Fibroblast of peridontal ligament (primary cell): ENCODE measurements at regions not wholly inside any gene's neighbourhood (a gene's known extent, or its start where the extent isn't known, plus 50 kb on each side); places are given as distances from the start of the nearest gene placed in this dataset.

Experiments
- DNase-seq: peaks from one replicate; pipeline ENCODE4 v3.0.0-alpha.2; 2010; ENCODE audit errors: extremely low read depth

GRCh38 chr1:104825401-104825800, 1075.7 kb downstream of the AMY1C start:
- DNase-seq: no peak

DNA sequence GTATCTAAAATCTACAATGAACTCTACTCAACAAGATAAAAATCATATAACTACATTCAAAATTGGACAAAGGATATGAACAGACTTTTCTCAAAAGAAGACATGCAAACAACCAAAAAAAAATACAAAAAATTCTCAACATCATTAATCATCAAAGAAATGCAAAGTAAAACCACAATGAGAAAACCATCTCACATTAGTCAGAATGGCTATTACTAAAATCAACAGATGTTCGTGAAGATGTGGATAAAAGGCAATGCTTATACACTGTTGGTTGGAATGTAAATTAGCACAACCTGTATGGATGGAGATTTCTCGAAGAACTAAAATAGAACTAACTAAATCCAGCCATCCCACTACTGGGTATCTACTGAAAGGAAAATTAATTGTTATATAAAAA, 1080.8 kb downstream of the AMY1C start:
- DNase-seq: no peak

DNA sequence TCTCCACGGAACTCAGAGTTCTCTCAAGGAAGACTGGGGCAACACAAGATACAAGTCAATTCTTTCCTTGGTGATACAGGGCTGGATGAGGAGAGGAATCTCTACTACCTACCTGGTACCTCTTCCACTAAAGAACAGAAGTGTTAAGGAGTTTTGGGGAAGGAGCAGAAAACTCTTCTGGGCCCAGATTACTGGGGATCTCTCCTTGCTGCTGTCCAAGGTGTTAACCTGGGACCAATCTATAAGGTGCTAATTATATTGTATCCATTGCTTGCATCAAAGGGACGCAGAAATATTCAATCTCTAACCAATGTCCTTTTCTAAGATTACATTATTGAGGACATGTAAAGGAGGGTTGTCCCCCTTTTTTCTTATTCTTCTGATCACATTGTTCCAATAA, 1102.5 kb downstream of the AMY1C start:
- no peak for DNase-seq

DNA sequence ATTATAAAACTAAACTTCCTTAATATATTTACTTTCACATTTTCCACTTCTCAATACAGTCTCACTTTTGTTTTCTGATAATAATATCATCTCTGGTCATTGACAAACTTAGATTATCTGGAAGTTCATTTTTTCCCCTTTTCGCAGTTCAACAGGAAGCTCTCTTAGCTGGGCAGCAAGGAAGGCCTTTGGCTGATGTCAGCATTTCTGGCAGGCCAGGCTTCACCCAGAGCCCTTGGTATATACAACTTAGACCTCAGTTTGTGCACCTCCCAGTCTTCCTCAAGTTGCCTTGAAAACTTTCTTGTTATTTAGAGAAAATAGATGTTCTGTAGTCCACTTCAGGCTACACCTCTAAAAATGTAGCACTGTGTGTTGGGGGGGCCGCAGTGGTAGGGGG, 1103.6 kb downstream of the AMY1C start:
- DNase-seq: no peak

DNA sequence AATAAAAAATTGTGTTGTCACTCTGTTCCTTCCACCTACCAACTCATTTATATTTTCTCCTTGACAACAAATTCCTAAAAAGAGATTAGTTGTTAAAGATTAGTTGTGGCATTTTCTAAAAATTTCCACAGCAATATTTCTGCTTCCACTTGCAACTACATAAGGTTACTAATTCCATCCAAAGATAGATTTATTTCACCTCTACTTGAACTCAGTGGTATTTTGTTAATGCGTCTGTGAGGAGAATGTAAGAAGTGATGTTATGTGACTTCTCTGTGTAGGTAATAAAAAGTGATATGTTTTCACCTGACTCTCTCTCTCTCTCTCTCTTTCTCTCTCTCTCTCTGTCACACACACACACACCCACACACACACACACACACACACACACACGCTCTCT, 1104.8 kb downstream of the AMY1C start:
- no peak for DNase-seq

DNA sequence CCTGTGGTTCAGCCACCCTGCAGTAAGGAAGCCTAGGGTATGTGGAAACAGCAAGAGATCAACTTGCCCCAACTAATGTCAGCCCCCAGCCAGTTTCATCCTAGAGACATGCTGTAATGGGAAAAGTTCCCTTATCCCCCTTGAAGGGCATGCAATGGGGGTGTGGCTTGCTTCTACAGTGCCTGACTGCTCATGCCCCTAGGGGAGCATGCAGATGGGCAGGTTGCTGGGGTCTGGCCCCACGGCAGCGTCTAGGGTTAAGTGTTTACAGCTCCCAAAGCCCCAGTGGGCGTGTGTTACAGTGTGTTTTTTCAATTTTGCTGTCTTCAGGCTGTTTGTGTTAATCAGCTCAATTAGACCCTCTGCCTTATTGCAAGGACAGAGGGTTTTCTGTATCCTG, 1105.9 kb downstream of the AMY1C start:
- no peak for DNase-seq

- no peak for DNase-seq
Observed at GRCh38 chr1:104856091-104856490, 1106.4 kb downstream of the AMY1C start.

GRCh38 chr1:104856518-104856917, 1106.8 kb downstream of the AMY1C start:
- no peak for DNase-seq

- DNase-seq: no peak
Observed at GRCh38 chr1:104868794-104869193, 1119.1 kb downstream of the AMY1C start.

GRCh38 chr1:104874044-104874443, 1124.3 kb downstream of the AMY1C start:
- DNase-seq: no peak

GRCh38 chr1:104878203-104878909, 1128.7 kb downstream of the AMY1C start:
- DNase-seq: no peak

DNA sequence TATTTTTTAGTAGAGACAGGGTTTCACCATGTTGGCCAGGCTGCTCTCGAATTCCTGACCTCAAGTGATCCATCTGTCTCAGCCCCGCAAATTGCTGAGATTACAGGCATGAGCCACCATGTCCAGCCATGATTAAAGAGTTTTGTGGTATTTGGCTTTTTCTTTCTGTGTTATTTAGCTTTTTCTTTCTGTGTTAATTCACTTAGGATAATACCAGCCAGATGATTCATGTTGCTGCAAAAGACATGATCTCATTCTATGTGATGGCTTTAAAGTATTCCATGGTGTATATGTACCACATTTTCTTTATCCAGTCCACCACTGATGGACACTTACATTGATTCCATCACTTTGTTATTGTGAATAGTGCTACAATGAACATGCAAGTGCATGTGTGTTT, 1135.2 kb downstream of the AMY1C start:
- DNase-seq: no peak

DNA sequence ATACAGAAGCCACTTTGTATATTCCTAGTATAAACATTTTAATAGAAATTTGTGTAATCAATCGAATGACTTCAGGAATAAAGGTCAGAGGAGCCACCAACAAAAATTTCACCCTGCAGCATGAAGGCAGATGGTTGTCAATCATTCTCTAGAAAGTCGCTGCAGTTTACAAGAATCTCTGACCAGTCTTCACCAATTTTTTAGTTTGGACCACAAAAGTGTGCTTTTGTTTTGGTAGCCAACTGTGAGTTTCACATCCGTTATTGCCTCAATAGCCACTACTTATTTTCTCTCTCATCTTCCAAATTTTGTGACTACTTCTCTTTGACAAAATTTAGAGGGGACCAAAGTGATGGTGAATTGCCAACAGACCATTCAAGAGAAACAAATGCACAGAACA, 1155.6 kb downstream of the AMY1C start:
- DNase-seq: no peak

- no peak for DNase-seq
Observed at GRCh38 chr1:104906141-104906540, 1156.4 kb downstream of the AMY1C start.

- no peak for DNase-seq
Observed at GRCh38 chr1:104919188-104919587, 1169.5 kb downstream of the AMY1C start.

GRCh38 chr1:104921525-104921924, 1171.8 kb downstream of the AMY1C start:
- DNase-seq: no peak

- DNase-seq: no peak
Observed at GRCh38 chr1:104923075-104923474, 1173.4 kb downstream of the AMY1C start.

DNA sequence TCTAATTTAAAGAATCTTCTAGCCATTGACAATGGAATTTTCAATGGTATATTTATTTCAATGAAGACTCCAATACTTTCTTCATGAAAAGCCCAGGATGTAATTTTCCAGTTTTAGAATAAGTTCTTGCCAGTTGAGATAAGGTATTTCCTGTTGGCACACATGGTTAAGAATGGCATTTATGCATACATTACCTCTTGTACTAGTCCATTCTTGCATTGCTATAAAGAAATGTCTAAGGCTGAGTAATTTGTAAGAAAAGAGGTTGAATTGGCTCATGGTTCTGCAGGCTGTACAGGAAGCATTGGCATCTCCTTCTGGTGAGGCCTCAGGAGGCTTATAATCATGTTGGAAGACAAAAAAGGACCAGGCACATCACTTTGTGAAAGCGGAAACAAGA, 1179.6 kb downstream of the AMY1C start:
- DNase-seq: no peak

- no peak for DNase-seq
Observed at GRCh38 chr1:104932030-104932915, 1182.6 kb downstream of the AMY1C start.

DNA sequence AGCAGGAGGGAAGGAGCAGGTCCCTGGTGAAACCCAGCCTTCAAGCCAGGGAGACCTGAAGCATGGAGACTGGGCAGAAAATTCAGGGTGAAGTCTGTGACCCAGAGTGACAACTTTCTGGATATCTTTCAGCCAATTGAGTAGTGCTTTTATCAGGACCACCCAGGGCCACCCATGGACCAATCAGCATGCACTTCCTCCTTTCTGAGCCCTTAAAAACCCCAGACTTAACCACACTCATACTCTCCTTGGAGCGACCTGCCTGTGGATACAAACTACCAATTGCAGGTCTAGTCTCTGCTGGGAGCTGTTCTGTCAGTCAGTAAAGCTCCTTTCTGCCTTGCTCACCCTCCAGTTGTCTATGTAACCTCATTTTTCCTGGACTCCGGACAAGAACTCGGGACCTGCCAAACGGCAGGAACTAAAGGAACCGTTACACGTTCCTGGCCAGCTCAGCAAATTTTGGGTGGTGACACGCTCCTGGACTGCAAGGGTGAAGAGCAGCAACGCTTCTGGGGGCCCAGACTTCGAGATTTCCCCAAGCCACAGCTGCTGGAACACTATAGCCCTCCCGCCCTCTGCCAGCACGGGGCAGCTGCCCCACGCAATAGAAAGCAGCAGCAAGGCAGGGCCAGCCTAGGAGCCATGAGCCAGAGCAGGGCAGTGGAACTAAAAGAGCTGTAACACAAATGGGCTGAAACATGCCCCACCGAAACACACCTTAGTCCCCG, 1183.4 kb downstream of the AMY1C start:
- no peak for DNase-seq

GRCh38 chr1:104933846-104934245, 1184.1 kb downstream of the AMY1C start:
- no peak for DNase-seq

DNA sequence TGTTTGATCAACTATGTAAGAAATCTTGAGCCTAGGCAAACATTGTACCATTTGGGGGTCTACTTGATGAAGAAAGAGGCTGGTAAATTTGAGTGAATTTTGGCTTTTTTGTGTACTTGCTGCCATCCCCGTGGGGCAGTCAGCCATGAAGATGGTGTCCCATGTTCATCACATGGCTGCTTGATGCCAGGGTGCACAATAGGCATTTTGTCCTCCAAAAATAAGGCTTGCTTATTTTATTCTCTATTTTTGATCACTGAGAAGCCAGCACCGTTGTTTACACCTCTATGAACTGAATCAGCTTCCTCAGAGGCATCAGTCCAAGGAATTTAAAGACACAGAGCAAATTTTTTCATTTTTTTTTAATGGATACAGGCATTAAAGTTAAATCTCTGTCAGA, 1195.7 kb downstream of the AMY1C start:
- DNase-seq: no peak
